DND-41 (cell line): ENCODE measurements at regions not wholly inside any gene's neighbourhood (a gene's known extent, or its start where the extent isn't known, plus 50 kb on each side); places are given as distances from the start of the nearest gene placed in this dataset.

Experiments used
- ATAC-seq: fragments of 200-7000 bp; cut with Tn5 transposase; 3 replicates; pipeline ENCODE4 v1.9.1; 2021; ENCODE audit warnings: low read depth; ENCODE audit not compliant: insufficient read depth
- DNase-seq: peaks from one replicate; pipeline ENCODE4 v3.0.0-alpha.2; 2020
- H2AFZ ChIP-seq: 2 replicates; pipeline ENCODE4 v1.6.0; 2012; ENCODE audit warnings: low read depth, low read length
- H3K27ac ChIP-seq: 2 replicates; pipeline ENCODE4 v1.5.1; 2012; ENCODE audit warnings: low read length, inconsistent platforms
- H3K27me3 ChIP-seq: fragments of 200-600 bp; sonication (generic); 2 replicates; pipeline ENCODE4 v1.6.0; 2012; ENCODE audit warnings: low read length, mild to moderate bottlenecking, inconsistent platforms; ENCODE audit not compliant: insufficient read depth, poor library complexity
- H3K36me3 ChIP-seq: 2 replicates; pipeline ENCODE4 v1.5.1; 2012; ENCODE audit warnings: low read length, inconsistent platforms; ENCODE audit not compliant: insufficient read depth
- H3K4me1 ChIP-seq: 2 replicates; pipeline ENCODE4 v1.5.1; 2012; ENCODE audit warnings: mild to moderate bottlenecking, low read length; ENCODE audit not compliant: insufficient read depth
- H3K4me2 ChIP-seq: 2 replicates; pipeline ENCODE4 v1.6.0; 2012; ENCODE audit warnings: mild to moderate bottlenecking, moderate library complexity, low read length, inconsistent platforms; ENCODE audit not compliant: insufficient read depth
- H3K4me3 ChIP-seq, 2 experiments: fragments of 200-600 bp in 1 of 2; shearing (Covaris generic) in 1 of 2; 2 replicates each; pipeline ENCODE4 v1.5.1; 2012 to 2016; ENCODE audit warnings: inconsistent platforms in 2 of 2, low read length in 2 of 2, mild to moderate bottlenecking in 2 of 2, low read depth in 1 of 2, moderate library complexity in 1 of 2
- H3K79me2 ChIP-seq: 2 replicates; pipeline ENCODE4 v1.6.0; 2012; ENCODE audit warnings: low read length, inconsistent platforms; ENCODE audit not compliant: insufficient read depth
- H3K9ac ChIP-seq: 2 replicates; pipeline ENCODE4 v1.6.0; 2012; ENCODE audit warnings: low read depth, mild to moderate bottlenecking, inconsistent platforms, low read length, moderate library complexity
- H3K9me3 ChIP-seq: 2 replicates; pipeline ENCODE4 v1.5.1; 2012; ENCODE audit warnings: low read length, moderate library complexity, mild to moderate bottlenecking, inconsistent platforms; ENCODE audit not compliant: insufficient read depth, severe bottlenecking
- H4K20me1 ChIP-seq: 2 replicates; pipeline ENCODE4 v1.6.0; 2012; ENCODE audit warnings: low read length; ENCODE audit not compliant: insufficient read depth
- CTCF ChIP-seq: IDR thresholded peaks from 2 replicates; pipeline ENCODE4 v1.5.1; 2012; ENCODE audit warnings: borderline replicate concordance, low read length, moderate library complexity, mild to moderate bottlenecking; ENCODE audit not compliant: poor library complexity, severe bottlenecking; ENCODE audit errors: extremely low read depth
- EZH2 ChIP-seq: IDR thresholded peaks from 3 replicates; pipeline ENCODE4 v1.6.1; 2012; ENCODE audit warnings: borderline replicate concordance, low read depth, mild to moderate bottlenecking, moderate library complexity, low read length, inconsistent platforms; ENCODE audit not compliant: severe bottlenecking

GRCh38 chr12:85569261-85569660 lies 266.9 kb downstream of the RASSF9 start:
- Histone ChIP-seq H3K36me3 (no peaks in the 10 kb centered on the region), H3K79me2 (no peaks in the 10 kb centered on the region), H3K9ac (no peak overlapping the region), H3K9me3 (no peaks in the 10 kb centered on the region), H3K27ac (no peak overlapping the region), H3K27me3 (no peaks in the 10 kb centered on the region), H3K4me3 (no peak overlapping the region), H4K20me1 (no peaks in the 10 kb centered on the region), H3K4me1 (no peaks in the 10 kb centered on the region), H2AFZ (no peak overlapping the region), H3K4me2 (no peak overlapping the region)
- no peak for DNase-seq
- ATAC-seq = no peak
- TF ChIP-seq CTCF = no peak
- TF ChIP-seq EZH2 = no peak

- DNase-seq = no peak
- Histone ChIP-seq H3K4me1 (no peaks in the 10 kb centered on the region), H2AFZ (no peak overlapping the region), H3K27me3 (no peaks in the 10 kb centered on the region), H3K79me2 (no peaks in the 10 kb centered on the region), H4K20me1 (no peaks in the 10 kb centered on the region), H3K9me3 (no peaks in the 10 kb centered on the region), H3K4me3 (no peak overlapping the region), H3K9ac (no peak overlapping the region), H3K36me3 (no peaks in the 10 kb centered on the region), H3K4me2 (no peak overlapping the region), H3K27ac (no peak overlapping the region)
- ATAC-seq = no peak
- no peak for TF ChIP-seq EZH2
- no peak for TF ChIP-seq CTCF
These were observed 263.3 kb downstream of the RASSF9 start for GRCh38 chr12:85572956-85573355.

- Histone ChIP-seq H3K4me1 (no peaks in the 10 kb centered on the region), H3K79me2 (no peaks in the 10 kb centered on the region), H2AFZ (no peak overlapping the region), H3K36me3 (no peaks in the 10 kb centered on the region), H3K27me3 (no peaks in the 10 kb centered on the region), H3K4me3 (no peak overlapping the region), H3K27ac (no peak overlapping the region), H4K20me1 (no peaks in the 10 kb centered on the region), H3K4me2 (no peak overlapping the region), H3K9ac (no peak overlapping the region), H3K9me3 (no peaks in the 10 kb centered on the region)
- no peak for ATAC-seq
- TF ChIP-seq CTCF = no peak
- TF ChIP-seq EZH2 = no peak
- DNase-seq = no peak
These were observed 262.5 kb downstream of the RASSF9 start for GRCh38 chr12:85573635-85574214.

GRCh38 chr12:85574291-85574690 lies 261.9 kb downstream of the RASSF9 start:
- no peaks in the 10 kb centered on the region for H3K27me3 ChIP-seq
- no peak overlapping the region for H3K9ac ChIP-seq
- TF ChIP-seq CTCF (no peak), EZH2 (no peak)
- no peaks in the 10 kb centered on the region for H3K9me3 ChIP-seq
- no peaks in the 10 kb centered on the region for H4K20me1 ChIP-seq
- DNase-seq = no peak
- H3K27ac ChIP-seq = no peak overlapping the region
- no peaks in the 10 kb centered on the region for H3K79me2 ChIP-seq
- H3K36me3 ChIP-seq = no peaks in the 10 kb centered on the region
- H3K4me1 ChIP-seq = no peaks in the 10 kb centered on the region
- no peak overlapping the region for H3K4me2 ChIP-seq
- no peak overlapping the region for H3K4me3 ChIP-seq
- no peak overlapping the region for H2AFZ ChIP-seq
- ATAC-seq = no peak
